Lower leg skin (tissue), 3 donors: ENCODE measurements at regions not wholly inside any gene's neighbourhood (a gene's known extent, or its start where the extent isn't known, plus 50 kb on each side); places are given as distances from the start of the nearest gene placed in this dataset.

Experiments
- CTCF ChIP-seq, 3 donors: fragments of 450-650 bp; IDR thresholded peaks; one replicate each; pipeline ENCODE4 v1.5.1; 2016; ENCODE audit warnings: antibody characterized with exemption in 3 of 3, mild to moderate bottlenecking in 3 of 3, moderate library complexity in 2 of 3
- POLR2A ChIP-seq, 2 donors: fragments of 450-650 bp; IDR thresholded peaks; one replicate each; pipeline ENCODE4 v1.6.1; 2016 to 2017; ENCODE audit warnings: antibody characterized with exemption in 2 of 2, mild to moderate bottlenecking in 1 of 2, moderate library complexity in 1 of 2

GRCh38 chr6:169997930-169998218, 246.5 kb downstream of the ERMARD start:
- TF ChIP-seq POLR2A (IDR thresholded peaks at IDR 0.05) = no peak
- no peak for TF ChIP-seq CTCF (IDR thresholded peaks at IDR 0.05)
